ENCODE measurements at regions not wholly inside any gene's neighbourhood (a gene's known extent, or its start where the extent isn't known, plus 50 kb on each side); places are given as distances from the start of the nearest gene placed in this dataset.

- Histone ChIP-seq H3K4me2 (ENCODE audit: low read length) (no peak overlapping the region), H3K79me2 (ENCODE audit: insufficient read depth, low read length) (no peaks in the 10 kb centered on the region), H3K9ac (ENCODE audit: low read length) (no peak overlapping the region), H3K27ac (ENCODE audit: low read depth, low read length, poor library complexity, severe bottlenecking) (no peak overlapping the region), H3K9me2 (ENCODE audit: low read depth, low read length) (no peaks in the 10 kb centered on the region), H2AFZ (ENCODE audit: low read length) (no peak overlapping the region), H3K9me3 (ENCODE audit: low read length) (no peaks in the 10 kb centered on the region), H3K27me3 (ENCODE audit: insufficient read depth, low read length) (no peaks in the 10 kb centered on the region), H3F3A (ENCODE audit: insufficient read depth, low read length) (no peaks in the 10 kb centered on the region), H3K4me3 (ENCODE audit: low read depth, low read length, poor library complexity, severe bottlenecking) (no peak overlapping the region), H3K4me1 (ENCODE audit: insufficient read depth, low read length, severe bottlenecking) (no peaks in the 10 kb centered on the region), H3K36me3 (ENCODE audit: insufficient read depth, low read length) (no peaks in the 10 kb centered on the region), H4K20me1 (ENCODE audit: insufficient read depth, low read length) (no peaks in the 10 kb centered on the region)
- TF ChIP-seq, protein P1, sequence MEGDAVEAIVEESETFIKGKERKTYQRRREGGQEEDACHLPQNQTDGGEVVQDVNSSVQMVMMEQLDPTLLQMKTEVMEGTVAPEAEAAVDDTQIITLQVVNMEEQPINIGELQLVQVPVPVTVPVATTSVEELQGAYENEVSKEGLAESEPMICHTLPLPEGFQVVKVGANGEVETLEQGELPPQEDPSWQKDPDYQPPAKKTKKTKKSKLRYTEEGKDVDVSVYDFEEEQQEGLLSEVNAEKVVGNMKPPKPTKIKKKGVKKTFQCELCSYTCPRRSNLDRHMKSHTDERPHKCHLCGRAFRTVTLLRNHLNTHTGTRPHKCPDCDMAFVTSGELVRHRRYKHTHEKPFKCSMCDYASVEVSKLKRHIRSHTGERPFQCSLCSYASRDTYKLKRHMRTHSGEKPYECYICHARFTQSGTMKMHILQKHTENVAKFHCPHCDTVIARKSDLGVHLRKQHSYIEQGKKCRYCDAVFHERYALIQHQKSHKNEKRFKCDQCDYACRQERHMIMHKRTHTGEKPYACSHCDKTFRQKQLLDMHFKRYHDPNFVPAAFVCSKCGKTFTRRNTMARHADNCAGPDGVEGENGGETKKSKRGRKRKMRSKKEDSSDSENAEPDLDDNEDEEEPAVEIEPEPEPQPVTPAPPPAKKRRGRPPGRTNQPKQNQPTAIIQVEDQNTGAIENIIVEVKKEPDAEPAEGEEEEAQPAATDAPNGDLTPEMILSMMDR (IDR thresholded peaks at IDR 0.05; ENCODE audit: low read length): no peak
- TF ChIP-seq EZH2 (IDR thresholded peaks at IDR 0.05; ENCODE audit: borderline replicate concordance, low read length): no peak
These were observed 126.1 kb downstream of the GDAP2 start for GRCh38 chr1:117803318-117803717.

DNA sequence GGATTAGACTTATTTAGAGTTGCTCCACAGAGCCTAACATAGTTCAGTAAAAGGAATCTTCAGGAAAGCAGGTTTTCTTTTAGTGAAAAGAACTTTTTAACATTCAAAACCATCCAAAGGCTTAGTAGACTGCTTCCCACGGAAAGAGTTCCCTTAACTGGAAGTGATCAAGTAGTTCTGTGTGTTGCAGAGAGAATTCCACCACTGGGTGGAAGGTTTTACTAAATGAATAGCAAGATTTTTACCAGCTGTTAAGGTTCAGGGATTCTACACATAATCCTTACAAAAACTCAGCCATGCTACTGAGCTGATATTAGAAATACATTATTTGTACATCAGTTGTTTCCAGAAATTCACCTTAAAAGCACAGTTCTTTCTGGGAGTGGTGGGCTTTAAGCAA lies 119.7 kb downstream of the GDAP2 start:
- no peak overlapping the region for H3K27ac ChIP-seq (ENCODE audit: low read depth, low read length, poor library complexity, severe bottlenecking)
- no peaks in the 10 kb centered on the region for H3K36me3 ChIP-seq (ENCODE audit: insufficient read depth, low read length)
- no peak overlapping the region for H3K9ac ChIP-seq (ENCODE audit: low read length)
- H4K20me1 ChIP-seq (ENCODE audit: insufficient read depth, low read length): no peaks in the 10 kb centered on the region
- no peaks in the 10 kb centered on the region for H3K79me2 ChIP-seq (ENCODE audit: insufficient read depth, low read length)
- H3K9me3 ChIP-seq (ENCODE audit: low read length): no peaks in the 10 kb centered on the region
- H3F3A ChIP-seq (ENCODE audit: insufficient read depth, low read length): no peaks in the 10 kb centered on the region
- no peak overlapping the region for H2AFZ ChIP-seq (ENCODE audit: low read length)
- H3K9me2 ChIP-seq (ENCODE audit: low read depth, low read length): no peaks in the 10 kb centered on the region
- H3K27me3 ChIP-seq (ENCODE audit: insufficient read depth, low read length): no peaks in the 10 kb centered on the region
- H3K4me2 ChIP-seq (ENCODE audit: low read length): no peak overlapping the region
- TF ChIP-seq EZH2 (IDR thresholded peaks at IDR 0.05; ENCODE audit: borderline replicate concordance, low read length): no peak
- TF ChIP-seq, protein P1 (IDR thresholded peaks at IDR 0.05; ENCODE audit: low read length): no peak
- H3K4me3 ChIP-seq (ENCODE audit: low read depth, low read length, poor library complexity, severe bottlenecking): no peak overlapping the region
- no peaks in the 10 kb centered on the region for H3K4me1 ChIP-seq (ENCODE audit: insufficient read depth, low read length, severe bottlenecking)

DNA sequence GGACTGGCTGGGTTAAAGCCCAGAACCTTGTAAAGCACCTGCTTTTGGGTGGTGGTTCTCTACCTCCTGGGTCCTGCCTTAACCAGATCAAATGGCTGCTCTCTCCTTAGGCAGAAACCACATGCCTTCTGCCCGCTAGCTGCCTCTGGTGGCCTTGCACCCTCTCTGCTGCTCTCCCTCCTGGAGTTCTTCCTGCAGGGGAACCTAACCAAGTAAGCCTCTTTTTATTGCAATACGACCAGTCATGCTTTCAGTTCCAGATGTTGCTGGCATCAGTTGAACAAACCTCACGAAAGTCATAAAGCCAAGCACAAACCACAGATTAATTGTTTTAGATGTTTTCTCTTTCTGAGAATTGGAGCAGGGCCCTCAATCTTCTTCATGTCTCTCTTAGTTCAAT lies 118.9 kb downstream of the GDAP2 start:
- no peak overlapping the region for H3K9ac ChIP-seq (ENCODE audit: low read length)
- H3K4me3 ChIP-seq (ENCODE audit: low read depth, low read length, poor library complexity, severe bottlenecking): no peak overlapping the region
- H2AFZ ChIP-seq (ENCODE audit: low read length): no peak overlapping the region
- no peaks in the 10 kb centered on the region for H3K27me3 ChIP-seq (ENCODE audit: insufficient read depth, low read length)
- no peaks in the 10 kb centered on the region for H3F3A ChIP-seq (ENCODE audit: insufficient read depth, low read length)
- TF ChIP-seq, protein P1 (IDR thresholded peaks at IDR 0.05; ENCODE audit: low read length): no peak
- no peak for TF ChIP-seq EZH2 (IDR thresholded peaks at IDR 0.05; ENCODE audit: borderline replicate concordance, low read length)
- no peaks in the 10 kb centered on the region for H4K20me1 ChIP-seq (ENCODE audit: insufficient read depth, low read length)
- no peaks in the 10 kb centered on the region for H3K9me3 ChIP-seq (ENCODE audit: low read length)
- no peak overlapping the region for H3K4me2 ChIP-seq (ENCODE audit: low read length)
- H3K79me2 ChIP-seq (ENCODE audit: insufficient read depth, low read length): no peaks in the 10 kb centered on the region
- no peaks in the 10 kb centered on the region for H3K36me3 ChIP-seq (ENCODE audit: insufficient read depth, low read length)
- no peaks in the 10 kb centered on the region for H3K9me2 ChIP-seq (ENCODE audit: low read depth, low read length)
- no peak overlapping the region for H3K27ac ChIP-seq (ENCODE audit: low read depth, low read length, poor library complexity, severe bottlenecking)
- no peaks in the 10 kb centered on the region for H3K4me1 ChIP-seq (ENCODE audit: insufficient read depth, low read length, severe bottlenecking)
